Endothelial cell of umbilical vein (primary cell): ENCODE measurements at regions not wholly inside any gene's neighbourhood (a gene's known extent, or its start where the extent isn't known, plus 50 kb on each side); places are given as distances from the start of the nearest gene placed in this dataset.

Source experiments
- BruUV-seq: library from RNA; stranded (reverse); fragments of 400-500 nt; replicated peaks from 2 replicates; lab custom pipeline; 2021; lab: Mats Ljungman, UMichigan
- CTCF ChIA-PET: fragments of 300-600, 350-600 bp; sonication (Branson Sonifier 250); formaldehyde crosslinking; loops from one replicate; lab custom pipeline; 2021; ENCODE audit warnings: antibody characterized with exemption, inconsistent platforms; lab: Charles Lee
- POLR2A ChIA-PET: fragments of 300-600, 350-600 bp; sonication (Branson Sonifier 250); formaldehyde crosslinking; loops from one replicate; lab custom pipeline; 2021; ENCODE audit warnings: antibody characterized with exemption, inconsistent platforms; lab: Charles Lee
- DNase-seq: peaks from one replicate; pipeline ENCODE4 v3.0.0-alpha.2; 2011; ENCODE audit warnings: low read depth, low spot score
- FAIRE-seq: peaks from 2 replicates; lab custom pipeline; 2011; peaks lifted over from hg19 to GRCh38; lab: Jason Lieb, UNC
- H2AFZ ChIP-seq: 2 replicates; pipeline ENCODE4 v1.6.0; 2012; ENCODE audit warnings: low read depth, low read length, control low read depth, inconsistent platforms
- H3K27ac ChIP-seq: 2 replicates; pipeline ENCODE4 v1.5.1; 2011; ENCODE audit warnings: low read depth, mild to moderate bottlenecking, control low read depth, low read length, moderate library complexity; ENCODE audit not compliant: insufficient read depth
- H3K27me3 ChIP-seq, 2 experiments: 2 replicates each; pipeline versions ENCODE4 v1.6.0 to v1.6.1; 2011; ENCODE audit warnings: low read length in 2 of 2, mixed read lengths in 1 of 2; ENCODE audit not compliant: control insufficient read depth in 2 of 2, insufficient read depth in 2 of 2
- H3K36me3 ChIP-seq, 2 experiments: 2 replicates in 1 of 2; 3 replicates in 1 of 2; pipeline ENCODE4 v1.5.1; 2011; ENCODE audit warnings: low read length in 2 of 2, mild to moderate bottlenecking in 1 of 2, moderate library complexity in 1 of 2; ENCODE audit not compliant: control insufficient read depth in 2 of 2, insufficient read depth in 2 of 2; ENCODE audit errors: extremely low read depth in 1 of 2
- H3K4me1 ChIP-seq: 3 replicates; pipeline ENCODE4 v1.5.1; 2011; ENCODE audit warnings: mild to moderate bottlenecking, low read length; ENCODE audit not compliant: control insufficient read depth, insufficient read depth; ENCODE audit errors: extremely low read depth
- H3K4me2 ChIP-seq: 2 replicates; pipeline ENCODE4 v1.6.1; 2011; ENCODE audit warnings: low read length, control low read depth, mixed read lengths; ENCODE audit not compliant: insufficient read depth
- H3K4me3 ChIP-seq, 3 experiments: fragments of 200-600 bp in 1 of 3; sonication (generic), shearing (Covaris generic) in 1 of 3; replicated peaks in 1 of 3; 2 replicates each; pipeline ENCODE4 v1.5.1; 2011 to 2016; ENCODE audit warnings: control low read depth in 3 of 3, low read length in 3 of 3, mild to moderate bottlenecking in 2 of 3, inconsistent platforms in 1 of 3, low read depth in 1 of 3, moderate library complexity in 1 of 3; ENCODE audit not compliant: insufficient read depth in 1 of 3
- H3K79me2 ChIP-seq: 2 replicates; pipeline ENCODE4 v1.6.0; 2012; ENCODE audit warnings: low read length, inconsistent platforms; ENCODE audit not compliant: control insufficient read depth, insufficient read depth
- H3K9ac ChIP-seq: replicated peaks from 2 replicates; pipeline ENCODE3; 2011; ENCODE audit warnings: low read length, control low read depth; ENCODE audit not compliant: insufficient read depth; ENCODE audit errors: extremely low read depth
- H3K9me1 ChIP-seq: replicated peaks from 3 replicates; pipeline ENCODE4 v1.6.0; 2011; ENCODE audit warnings: mild to moderate bottlenecking, low read length; ENCODE audit not compliant: control insufficient read depth, insufficient read depth; ENCODE audit errors: extremely low read depth
- H3K9me3 ChIP-seq: replicated peaks from 2 replicates; pipeline ENCODE4 v1.5.1; 2012; ENCODE audit warnings: low read length, inconsistent platforms; ENCODE audit not compliant: control insufficient read depth, insufficient read depth
- H4K20me1 ChIP-seq: replicated peaks from 2 replicates; pipeline ENCODE3; 2011; ENCODE audit warnings: mild to moderate bottlenecking, low read length; ENCODE audit not compliant: control insufficient read depth, insufficient read depth; ENCODE audit errors: extremely low read depth
- FOS ChIP-seq: IDR thresholded peaks from 2 replicates; pipeline ENCODE4 v1.6.1; 2011; ENCODE audit warnings: mild to moderate bottlenecking, low read length, moderate library complexity, borderline replicate concordance; ENCODE audit not compliant: insufficient read depth
- GATA2 ChIP-seq: IDR thresholded peaks from 2 replicates; pipeline ENCODE4 v1.7.0; 2011; ENCODE audit warnings: low read depth, mild to moderate bottlenecking, moderate library complexity, mixed read lengths, low read length; ENCODE audit not compliant: insufficient read length, insufficient read depth
- JUN ChIP-seq: IDR thresholded peaks from 2 replicates; pipeline ENCODE4 v1.6.1; 2011; ENCODE audit warnings: borderline replicate concordance, low read depth; ENCODE audit not compliant: insufficient read length, insufficient read depth
- MYC ChIP-seq: IDR thresholded peaks from one replicate; pipeline ENCODE4 v1.6.1; 2011; ENCODE audit warnings: mild to moderate bottlenecking, low read depth, low read length
- POLR2A ChIP-seq: IDR thresholded peaks from 2 replicates; pipeline ENCODE4 v1.6.1; 2012; ENCODE audit warnings: low read depth, mild to moderate bottlenecking, control low read depth, low read length
- POLR2AphosphoS5 ChIP-seq: IDR thresholded peaks from 2 replicates; pipeline ENCODE4 v1.6.1; 2012; ENCODE audit warnings: low read depth, mild to moderate bottlenecking, control low read depth, low read length, moderate library complexity; ENCODE audit not compliant: insufficient read depth
- dilution Hi-C: fragments of 300-500 bp; cut with MboI; formaldehyde crosslinking; loops from one replicate; pipeline ENCODE4 v1.15.0; 2019; ENCODE audit warnings: low sequenced_read_pairs; ENCODE audit not compliant: extremely low pct_ligation_motif_present
- intact Hi-C: fragments of 100-400 bp; cut with micrococcal nuclease; formaldehyde crosslinking; loops from one replicate; pipeline ENCODE4 v1.10.0; 2022

DNA sequence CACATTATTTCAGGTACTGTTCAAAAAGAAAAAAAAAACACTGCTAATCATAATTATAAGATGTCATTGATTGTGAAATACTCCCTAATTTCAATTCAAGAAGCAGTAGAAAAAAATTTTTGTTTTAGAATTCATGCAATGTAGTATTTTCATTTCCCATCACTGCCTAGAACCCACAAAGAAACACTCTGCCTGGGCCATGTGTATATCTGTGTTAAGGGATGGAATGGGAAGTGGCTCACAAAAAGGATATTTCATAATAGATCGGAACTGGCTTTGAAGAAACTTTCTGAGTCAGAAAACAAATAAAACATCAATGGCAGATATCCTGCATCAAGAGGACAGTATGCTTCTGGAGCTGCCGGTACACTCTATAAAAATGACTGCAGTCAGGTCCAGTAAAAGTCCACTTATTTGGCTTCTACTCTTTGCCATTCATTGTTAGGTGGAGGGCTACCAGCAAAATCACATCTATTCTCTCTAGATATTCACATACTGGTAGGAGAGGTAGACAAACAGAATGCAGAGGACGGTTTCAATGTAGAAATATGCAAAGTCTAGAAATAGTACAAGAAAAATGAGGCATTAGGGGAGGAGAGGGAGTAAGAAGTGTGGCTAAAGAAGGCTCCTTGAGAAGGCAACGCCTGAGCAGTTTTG, 135.0 kb upstream of the TNFAIP3 start:
- no peaks in the 10 kb centered on the region for H3K36me3 ChIP-seq
- intact Hi-C loops, result no loop called here
- no peak overlapping the region for H3K4me3 ChIP-seq
- peaks cover 9% of the 10 kb centered on the region for H3K4me1 ChIP-seq
- no peak for TF ChIP-seq MYC
- TF ChIP-seq GATA2, result peak; percentile 28
- peak; percentile 41 for TF ChIP-seq FOS
- ChIA-PET CTCF (interaction anchor here (0.5 to 1.0 kb wide), 3 partner anchors 19 to 94 kb away, joined by 3 read pairs; no protein-coding TSS in a partner anchor), POLR2A (no interaction called here)
- dilution Hi-C loops, result loop anchor here (25.0 kb wide), 1 partner anchor 205 kb away; no protein-coding TSS in a partner anchor
- peak overlapping the region; percentile 54 for H2AFZ ChIP-seq
- H3K9ac ChIP-seq, result no peak overlapping the region
- DNase-seq, result peak; percentile 44
- H3K9me3 ChIP-seq, result no peaks in the 10 kb centered on the region
- H3K4me2 ChIP-seq, result peak overlapping the region; percentile 40
- H3K27ac ChIP-seq, result no peak overlapping the region
- no peaks in the 10 kb centered on the region for H3K9me1 ChIP-seq
- no TSS peak for BruUV-seq
- no peaks in the 10 kb centered on the region for H3K27me3 ChIP-seq
- FAIRE-seq, result peak; percentile 83
- no peaks in the 10 kb centered on the region for H4K20me1 ChIP-seq
- no peaks in the 10 kb centered on the region for H3K79me2 ChIP-seq

DNA sequence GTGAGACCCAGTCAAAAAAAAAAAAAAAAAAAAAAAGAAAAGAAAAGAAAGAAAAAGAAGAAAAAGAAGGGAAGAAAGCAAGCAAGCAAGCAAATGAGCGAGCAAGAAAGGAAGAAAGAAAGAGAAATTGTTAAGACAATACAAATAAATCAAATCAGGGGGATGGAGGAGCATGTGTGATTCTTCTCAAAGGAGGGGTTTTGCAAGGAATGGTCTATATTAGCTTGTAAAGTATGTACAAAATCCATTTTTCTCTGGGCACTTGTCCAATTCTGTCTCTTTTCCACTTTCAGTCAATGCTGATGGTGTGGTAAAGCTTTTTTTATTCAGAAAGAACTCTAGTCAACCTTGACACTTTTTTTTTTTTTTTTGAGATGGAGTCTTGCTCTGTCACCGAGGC, 133.7 kb upstream of the TNFAIP3 start:
- Histone ChIP-seq H3K4me2 (no peak overlapping the region), H2AFZ (no peak overlapping the region), H3K4me1 (peaks cover 9% of the 10 kb centered on the region), H3K36me3 (no peaks in the 10 kb centered on the region), H3K4me3 (no peak overlapping the region), H3K9ac (no peak overlapping the region), H3K27ac (no peak overlapping the region), H3K9me3 (no peaks in the 10 kb centered on the region), H3K9me1 (no peaks in the 10 kb centered on the region), H4K20me1 (no peaks in the 10 kb centered on the region), H3K79me2 (no peaks in the 10 kb centered on the region), H3K27me3 (no peaks in the 10 kb centered on the region)
- DNase-seq (no peak), FAIRE-seq (no peak)
- TF ChIP-seq JUN (no peak), POLR2A (no peak), POLR2AphosphoS5 (no peak), GATA2 (no peak)
- ChIA-PET POLR2A (interaction anchor here (0.6 kb wide), 1 partner anchor 45 kb away, joined by 5 read pairs; no protein-coding TSS in a partner anchor), CTCF (interaction anchor here (0.8 kb wide), 1 partner anchor 66 kb away, joined by 3 read pairs; no protein-coding TSS in a partner anchor)
- BruUV-seq, result no TSS peak
- intact Hi-C loops (no loop called here), dilution Hi-C loops (loop anchor here (25.0 kb wide), 1 partner anchor 204 kb away; no protein-coding TSS in a partner anchor)
